NCI-H69 (cell line): ENCODE measurements at regions not wholly inside any gene's neighbourhood (a gene's known extent, or its start where the extent isn't known, plus 50 kb on each side); places are given as distances from the start of the nearest gene placed in this dataset.
"Not testable (repeated sequence)": the region's sequence is repeated elsewhere in the genome, so short reads cannot be mapped to it uniquely, and the experiment has no call there.

Experiments used
- DNase-seq: peaks from one replicate; lab custom pipeline; 2025; lab: John Stamatoyannopoulos, UW

DNA sequence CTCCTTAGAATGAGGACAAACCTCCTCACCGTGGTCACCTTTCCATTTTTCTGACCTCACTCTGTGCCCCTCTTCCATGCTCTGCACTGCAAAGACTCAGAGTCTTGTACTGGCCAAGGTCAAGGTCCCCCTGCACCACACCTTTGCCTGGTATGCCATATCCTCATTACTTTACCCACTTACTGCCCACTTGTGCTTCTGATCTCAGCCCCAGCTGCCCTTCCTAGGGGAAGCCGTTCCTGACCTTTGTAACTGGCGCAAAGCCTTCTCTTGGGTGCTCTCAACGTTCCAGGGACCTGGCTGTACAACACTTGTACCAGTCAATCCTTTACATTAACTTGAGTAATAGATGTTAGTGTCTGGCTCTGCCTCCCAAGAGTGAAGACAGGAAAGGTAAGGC lies 256.0 kb downstream of the SV2B start:
- no peak for DNase-seq

- peak; percentile 12 for DNase-seq
Observed at GRCh38 chr15:91357011-91357410, 257.0 kb downstream of the SV2B start.

DNA sequence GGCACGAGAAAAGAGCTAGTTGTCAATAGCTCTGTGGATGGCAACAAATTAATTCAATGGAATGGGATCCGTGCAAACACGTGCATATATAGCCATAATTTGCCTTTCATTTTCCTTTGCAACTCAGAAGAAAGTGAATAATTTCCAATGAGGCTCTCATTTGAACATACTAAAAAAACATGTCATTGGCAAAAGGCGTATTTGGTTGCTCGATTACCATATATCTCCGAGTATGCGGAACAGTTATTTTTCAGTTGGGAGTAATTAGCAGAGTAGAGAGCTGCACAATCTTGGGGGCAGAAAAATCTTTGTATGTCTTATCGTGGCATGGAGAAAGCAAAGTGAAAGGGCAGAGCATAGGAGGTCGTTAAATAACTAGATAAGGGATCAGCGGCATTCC lies 257.4 kb downstream of the SV2B start:
- DNase-seq = no peak

- no peak for DNase-seq
Observed at GRCh38 chr15:91358405-91358804, 258.3 kb downstream of the SV2B start.

DNA sequence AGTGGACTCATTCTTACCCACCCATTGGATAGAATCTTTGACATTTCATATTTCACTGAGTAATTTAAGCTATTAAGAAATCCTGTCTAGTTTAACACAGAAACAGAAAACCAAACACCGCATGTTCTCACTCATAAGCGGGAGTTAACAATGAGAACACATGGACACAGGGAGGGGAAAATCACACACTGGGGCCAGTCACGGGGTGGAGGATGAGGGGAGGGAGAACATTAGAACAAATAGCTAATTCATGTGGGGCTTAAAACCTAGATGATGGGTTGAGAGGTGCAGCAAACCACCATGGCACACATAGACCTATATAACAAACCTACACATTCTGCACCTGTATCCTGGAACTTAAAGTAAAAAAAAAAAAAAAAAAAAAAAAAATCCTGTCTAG lies 261.6 kb downstream of the SV2B start:
- not testable (repeated sequence) for DNase-seq

- no peak for DNase-seq
Observed at GRCh38 chr15:91366111-91366510, 266.1 kb downstream of the SV2B start.

GRCh38 chr15:91368611-91369010 lies 268.6 kb downstream of the SV2B start:
- no peak for DNase-seq

GRCh38 chr15:91369823-91370222 lies 269.8 kb downstream of the SV2B start:
- no peak for DNase-seq

- not testable (repeated sequence) for DNase-seq
Observed at GRCh38 chr15:91371345-91371744, 271.3 kb downstream of the SV2B start.

DNA sequence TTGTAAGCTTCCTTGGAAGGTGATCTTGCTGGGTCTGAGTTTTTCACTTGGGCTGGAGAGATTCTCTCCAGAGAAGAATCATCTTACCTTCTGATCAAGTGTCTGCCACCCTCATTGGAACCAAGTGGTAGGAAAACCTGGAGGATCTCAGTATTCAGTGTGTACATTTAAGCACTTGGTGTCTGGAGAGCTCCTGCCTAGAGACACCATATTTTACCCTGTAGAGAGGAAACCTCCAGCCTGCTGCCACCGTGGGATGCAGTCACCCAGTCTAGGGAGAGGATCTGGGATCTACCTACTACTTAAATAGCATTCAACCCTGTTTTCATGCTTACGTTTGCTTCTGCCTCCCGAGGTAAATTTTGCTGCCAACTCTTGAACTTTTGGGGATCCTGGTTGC lies 274.3 kb downstream of the SV2B start:
- DNase-seq = no peak

DNA sequence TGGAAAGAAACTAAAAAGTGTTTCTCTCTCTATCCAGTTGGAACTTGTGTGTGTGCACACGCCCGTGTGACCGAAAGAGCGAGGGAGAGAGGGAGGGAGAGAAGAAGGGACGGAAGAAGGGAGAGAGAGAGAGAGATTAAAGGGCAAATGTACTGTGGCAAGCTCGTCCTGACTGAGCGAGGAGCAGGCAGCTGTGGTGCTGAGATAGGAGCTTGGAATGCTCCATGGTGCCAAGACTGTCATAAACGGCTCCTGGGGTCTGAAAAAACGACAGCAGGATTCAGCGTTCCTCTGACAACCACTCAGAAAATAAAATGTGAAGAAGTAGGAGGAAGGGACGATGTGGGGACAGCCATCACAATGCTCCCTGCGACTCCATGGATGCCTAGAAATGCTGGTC lies 276.0 kb downstream of the SV2B start:
- DNase-seq = no peak

DNA sequence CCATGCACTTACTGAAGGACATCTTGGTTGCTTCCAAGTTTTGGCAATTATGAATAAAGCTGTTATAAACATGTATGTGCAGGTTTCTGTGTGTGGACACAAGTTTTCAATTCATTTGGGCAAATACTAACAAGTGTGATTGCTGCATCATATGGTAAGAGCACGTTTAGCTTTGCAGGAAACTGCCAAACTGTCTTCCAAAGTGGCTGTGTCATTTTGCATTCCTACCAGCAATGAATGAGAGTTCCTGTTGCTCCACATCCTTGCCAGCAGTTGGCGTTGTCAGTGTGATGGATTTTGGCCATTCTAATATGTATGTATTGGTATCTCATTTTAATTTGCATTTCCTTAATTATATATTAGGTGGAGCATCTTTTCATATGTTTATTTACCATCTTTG lies 280.1 kb downstream of the SV2B start:
- no peak for DNase-seq

DNA sequence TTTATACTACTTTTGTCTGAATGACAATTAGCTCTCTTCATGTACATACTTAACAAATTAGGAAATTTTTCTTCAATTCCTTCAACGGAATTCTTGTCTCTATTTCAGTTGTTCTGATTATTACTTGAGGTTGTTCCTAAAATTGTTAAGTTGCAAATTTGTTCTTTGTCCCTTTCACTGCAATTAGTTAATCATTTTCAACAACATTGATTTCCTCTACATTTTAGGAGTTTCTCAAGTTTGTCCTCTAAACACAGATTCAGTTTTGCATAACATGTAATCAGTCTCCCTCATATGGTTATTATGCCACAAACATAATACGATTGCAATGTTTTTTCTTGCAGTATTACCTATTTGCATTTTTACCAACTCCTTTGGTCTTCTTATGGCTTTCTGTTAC lies 283.5 kb downstream of the SV2B start:
- DNase-seq = no peak

DNA sequence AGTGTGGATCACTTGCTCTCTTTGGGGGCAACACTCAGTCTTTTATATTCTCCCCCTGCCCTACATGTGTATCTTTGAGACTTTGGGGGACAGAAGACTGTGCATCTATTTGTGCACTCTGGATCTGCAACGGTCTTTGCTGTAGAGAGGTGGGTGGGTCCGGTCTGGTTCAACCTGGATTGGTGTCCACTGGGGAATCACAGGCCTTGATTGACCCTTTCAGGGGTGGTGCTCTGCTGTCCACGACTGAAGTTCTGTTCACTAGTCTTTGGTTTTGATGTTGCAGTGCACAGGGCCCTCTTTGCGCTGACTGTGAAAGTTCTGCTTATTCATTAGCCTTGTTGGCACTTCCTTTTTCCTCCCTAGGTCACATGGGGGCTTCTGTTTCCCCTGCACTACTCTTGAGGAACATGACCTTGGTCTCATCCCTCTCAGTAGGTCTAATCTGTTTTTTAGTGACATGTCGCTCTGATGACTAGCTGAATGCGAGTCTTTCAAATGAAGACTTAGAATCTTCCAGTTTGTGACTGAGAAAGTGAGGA lies 284.2 kb downstream of the SV2B start:
- DNase-seq = no peak

DNA sequence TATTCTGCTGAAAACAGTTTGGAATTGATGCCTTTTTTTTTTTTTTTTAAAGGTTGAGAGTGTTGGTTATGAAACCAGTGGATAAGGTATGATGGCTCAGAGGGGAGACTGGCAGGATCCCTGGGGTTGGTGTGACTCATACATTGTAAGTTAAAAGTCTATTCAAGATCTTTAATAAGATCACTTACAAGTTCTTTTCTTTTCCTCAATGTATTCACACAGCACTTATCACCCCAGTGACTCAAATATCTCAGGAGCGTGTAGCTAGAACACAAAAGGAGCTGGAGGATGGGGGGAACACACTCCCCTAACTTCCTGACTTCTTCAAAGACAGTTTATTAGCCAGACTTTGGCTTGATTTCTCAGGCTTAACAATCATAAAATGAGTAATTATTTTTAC lies 285.3 kb downstream of the SV2B start:
- DNase-seq = peak; percentile 30

DNA sequence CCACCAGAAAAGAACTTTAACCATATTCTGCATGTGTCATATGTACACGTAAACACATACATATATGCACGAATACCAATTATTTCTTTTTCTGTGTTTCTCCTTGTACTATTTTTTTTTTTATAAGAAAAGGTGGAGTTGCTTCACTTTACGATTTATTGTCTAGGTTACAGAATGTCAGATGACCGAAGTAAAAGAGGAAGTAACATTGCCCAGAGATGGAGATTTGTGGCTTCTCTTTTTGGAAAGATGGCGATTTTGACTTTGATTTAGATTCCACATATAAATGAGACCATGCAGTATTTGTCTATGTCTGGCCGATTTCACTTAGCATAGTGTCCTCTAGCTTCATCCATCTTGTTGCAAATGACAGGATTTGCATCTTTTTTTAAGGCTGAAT lies 293.1 kb downstream of the SV2B start:
- DNase-seq = no peak

GRCh38 chr15:91400481-91400880 lies 300.4 kb downstream of the SV2B start:
- DNase-seq = no peak

DNA sequence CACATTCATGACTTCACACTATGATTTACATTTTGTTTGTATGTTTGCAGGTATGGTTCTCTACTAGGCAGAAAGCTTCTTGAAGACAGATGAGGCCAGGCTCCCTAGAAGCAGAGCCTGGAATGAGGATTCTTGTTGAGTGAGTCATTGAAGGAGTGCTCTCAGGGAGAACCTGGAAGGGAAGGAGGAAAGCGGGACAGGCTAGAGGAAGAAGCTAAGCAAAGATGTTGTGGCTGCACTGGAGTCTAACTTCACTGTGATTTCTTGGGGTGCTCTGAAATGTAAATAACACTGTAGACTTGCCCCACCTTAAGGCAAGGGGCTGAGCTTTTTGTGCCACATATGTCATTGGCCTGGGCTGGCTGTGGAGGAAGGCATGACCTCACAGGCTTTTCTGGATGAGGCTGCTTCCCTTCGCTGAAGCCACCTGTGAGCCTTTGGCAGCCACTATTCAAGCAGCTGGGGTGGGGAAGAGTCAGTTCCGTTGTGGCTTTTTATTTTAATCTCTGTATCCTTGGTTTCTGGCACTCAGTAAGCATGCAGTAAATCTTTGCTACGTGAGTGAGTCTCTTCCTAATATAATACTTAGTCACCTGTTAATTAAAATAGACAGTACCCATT lies 307.3 kb downstream of the SV2B start:
- peak; percentile 86 for DNase-seq

GRCh38 chr15:91408476-91409076 lies 308.5 kb downstream of the SV2B start:
- DNase-seq = peak; percentile 71

GRCh38 chr15:91409387-91409786 lies 309.3 kb downstream of the SV2B start:
- DNase-seq = peak; percentile 28

- DNase-seq = peak; percentile 3
Observed at GRCh38 chr15:91411586-91411985, 311.5 kb downstream of the SV2B start.

DNA sequence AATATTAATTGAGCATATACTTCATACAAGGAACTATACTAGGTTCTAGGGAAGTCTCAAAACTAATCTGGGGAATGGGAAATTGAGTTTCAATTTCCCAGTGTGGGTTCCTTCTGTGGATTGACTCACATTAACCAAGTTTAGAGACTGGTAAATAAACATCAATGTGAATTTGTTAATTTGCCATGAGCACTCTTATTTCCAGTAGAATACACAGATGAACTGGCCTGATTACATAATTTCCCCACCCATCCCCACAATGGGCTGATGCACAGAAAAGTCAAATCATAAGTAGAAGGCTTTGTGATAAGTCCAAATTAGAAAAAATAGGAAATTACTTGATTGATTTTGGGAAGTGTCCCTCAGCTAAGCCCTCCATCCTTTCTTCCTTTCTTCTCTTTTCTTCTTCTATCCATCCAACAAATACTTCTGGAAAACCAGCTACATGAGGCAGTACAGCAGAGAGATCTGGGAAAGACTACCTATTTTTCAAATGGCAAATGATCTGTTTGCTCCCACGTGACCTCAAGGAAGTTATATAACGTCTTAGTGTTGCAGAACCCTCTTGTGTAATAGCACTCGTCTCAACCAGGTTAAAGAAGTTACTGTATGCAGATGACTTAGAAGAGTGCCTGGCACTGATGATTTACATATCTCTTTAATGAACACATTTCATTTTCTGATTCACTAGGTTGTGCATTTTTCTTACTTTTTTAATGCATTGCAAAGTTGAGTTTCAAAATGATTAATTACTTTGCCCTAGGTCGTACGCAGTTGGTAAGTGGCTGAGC lies 312.3 kb downstream of the SV2B start:
- DNase-seq = peak; percentile 29

DNA sequence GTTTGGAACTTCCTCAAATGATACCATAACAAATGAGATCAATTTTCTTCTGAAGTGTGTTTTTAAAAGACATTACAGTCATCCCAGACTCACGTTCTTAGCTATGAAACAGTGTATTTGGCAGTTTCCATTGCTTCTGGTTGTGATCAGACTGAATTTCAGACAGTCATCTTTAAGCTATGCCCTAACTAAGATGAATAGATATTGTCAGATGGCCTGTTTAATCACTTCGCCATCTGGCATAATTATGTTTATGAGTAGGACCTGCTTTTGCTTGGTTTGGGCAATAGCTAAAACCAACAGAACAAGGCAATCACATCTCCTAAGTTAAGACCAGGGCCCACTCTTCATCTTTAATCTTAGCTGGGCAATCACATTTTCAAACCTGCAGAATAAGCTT lies 313.1 kb downstream of the SV2B start:
- peak; percentile 86 for DNase-seq
